OCI-LY1 (cell line): ENCODE measurements at regions not wholly inside any gene's neighbourhood (a gene's known extent, or its start where the extent isn't known, plus 50 kb on each side); places are given as distances from the start of the nearest gene placed in this dataset.

Experiments used
- H2AFZ ChIP-seq: fragments of 200-600 bp; sonication (generic), shearing (Covaris generic); 2 replicates; pipeline ENCODE4 v1.6.0; 2014; ENCODE audit warnings: antibody characterized with exemption, mild to moderate bottlenecking, low read length
- H3F3A ChIP-seq: fragments of 200-600 bp; sonication (generic), shearing (Covaris generic); 2 replicates; pipeline ENCODE4 v1.6.0; 2014; ENCODE audit warnings: mild to moderate bottlenecking, antibody characterized with exemption, low read length, moderate library complexity; ENCODE audit not compliant: insufficient read depth
- H3K27ac ChIP-seq: fragments of 200-600 bp; sonication (generic); 2 replicates; pipeline ENCODE4 v1.5.1; 2014; ENCODE audit warnings: low read length, mixed run types, mild to moderate bottlenecking, low read depth; ENCODE audit not compliant: poor library complexity, severe bottlenecking
- H3K27me3 ChIP-seq: fragments of 200-600 bp; sonication (generic); 2 replicates; pipeline ENCODE4 v1.6.0; 2014; ENCODE audit warnings: antibody characterized with exemption, mild to moderate bottlenecking, low read length, moderate library complexity; ENCODE audit not compliant: insufficient read depth
- H3K36me3 ChIP-seq: fragments of 200-600 bp; sonication (generic); 2 replicates; pipeline ENCODE4 v1.6.1; 2014; ENCODE audit warnings: mild to moderate bottlenecking, antibody characterized with exemption, low read length, moderate library complexity, mixed read lengths; ENCODE audit not compliant: insufficient read depth
- H3K4me1 ChIP-seq: fragments of 200-600 bp; sonication (generic); 2 replicates; pipeline ENCODE4 v1.5.1; 2014; ENCODE audit warnings: mild to moderate bottlenecking, low read length, moderate library complexity; ENCODE audit not compliant: insufficient read depth, severe bottlenecking
- H3K4me2 ChIP-seq: fragments of 200-600 bp; sonication (generic), shearing (Covaris generic); 2 replicates; pipeline ENCODE4 v1.6.1; 2014; ENCODE audit warnings: low read length
- H3K4me3 ChIP-seq: fragments of 200-600 bp; sonication (generic); 2 replicates; pipeline ENCODE4 v1.5.1; 2014; ENCODE audit warnings: low read length, low read depth, mild to moderate bottlenecking, mixed read lengths; ENCODE audit not compliant: poor library complexity, severe bottlenecking
- H3K79me2 ChIP-seq: fragments of 200-600 bp; shearing (Covaris generic); 2 replicates; pipeline ENCODE4 v1.6.1; 2016; ENCODE audit warnings: mixed run types, low read length, mixed read lengths; ENCODE audit not compliant: insufficient read depth
- H3K9ac ChIP-seq: fragments of 200-600 bp; sonication (generic), shearing (Covaris generic); 2 replicates; pipeline ENCODE4 v1.6.1; 2014; ENCODE audit warnings: mild to moderate bottlenecking, low read length, mixed read lengths
- H3K9me2 ChIP-seq: fragments of 200-600 bp; sonication (generic), shearing (Covaris generic); 2 replicates; pipeline ENCODE4 v1.6.1; 2014; ENCODE audit warnings: low read depth, mild to moderate bottlenecking, low read length, mixed read lengths
- H3K9me3 ChIP-seq: fragments of 200-600 bp; shearing (Covaris generic); 2 replicates; pipeline ENCODE4 v1.6.1; 2014; ENCODE audit warnings: low read length, mixed read lengths
- H4K20me1 ChIP-seq: fragments of 200-600 bp; sonication (generic), shearing (Covaris generic); 2 replicates; pipeline ENCODE4 v1.6.0; 2016; ENCODE audit warnings: mild to moderate bottlenecking, low read length; ENCODE audit not compliant: insufficient read depth
- EZH2 ChIP-seq: fragments of 200-600 bp; sonication (generic), shearing (Covaris generic); IDR thresholded peaks from 2 replicates; pipeline ENCODE4 v1.8.0; 2017; ENCODE audit warnings: borderline replicate concordance, mixed run types, mild to moderate bottlenecking, antibody characterized with exemption, low read length, moderate library complexity, mixed read lengths
- TF ChIP-seq, protein P1 (sequence below): fragments of 200-600 bp; sonication (generic), shearing (Covaris generic); IDR thresholded peaks from 2 replicates; pipeline ENCODE4 v1.5.1; 2017; ENCODE audit warnings: mild to moderate bottlenecking, antibody characterized with exemption, low read length, moderate library complexity, mixed read lengths

DNA sequence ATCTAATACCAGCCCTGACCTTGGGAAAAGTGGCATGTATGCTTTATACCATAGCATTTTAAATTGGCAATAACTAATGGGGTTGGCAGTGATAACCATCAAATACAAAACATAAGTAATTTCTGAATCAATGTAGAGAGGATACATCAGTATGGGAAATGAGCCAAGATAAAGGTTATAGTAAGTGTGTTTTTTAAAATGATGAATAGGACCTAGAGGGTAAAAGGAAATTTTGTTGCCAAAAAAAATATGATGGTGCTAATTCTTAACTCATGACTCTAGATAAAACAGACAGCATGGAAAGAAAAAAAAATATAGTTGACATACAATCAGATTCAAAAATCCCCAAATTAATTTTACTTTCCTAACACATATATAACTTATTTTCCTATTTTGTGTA is 75.4 kb upstream of the ROBO1 start:
- no peak overlapping the region for H2AFZ ChIP-seq
- no peaks in the 10 kb centered on the region for H3F3A ChIP-seq
- no peaks in the 10 kb centered on the region for H4K20me1 ChIP-seq
- H3K9me2 ChIP-seq, result no peaks in the 10 kb centered on the region
- no peak overlapping the region for H3K27ac ChIP-seq
- no peak overlapping the region for H3K4me3 ChIP-seq
- no peaks in the 10 kb centered on the region for H3K27me3 ChIP-seq
- no peak overlapping the region for H3K9ac ChIP-seq
- no peaks in the 10 kb centered on the region for H3K9me3 ChIP-seq
- H3K79me2 ChIP-seq, result no peaks in the 10 kb centered on the region
- H3K4me2 ChIP-seq, result no peak overlapping the region
- TF ChIP-seq, protein P1, sequence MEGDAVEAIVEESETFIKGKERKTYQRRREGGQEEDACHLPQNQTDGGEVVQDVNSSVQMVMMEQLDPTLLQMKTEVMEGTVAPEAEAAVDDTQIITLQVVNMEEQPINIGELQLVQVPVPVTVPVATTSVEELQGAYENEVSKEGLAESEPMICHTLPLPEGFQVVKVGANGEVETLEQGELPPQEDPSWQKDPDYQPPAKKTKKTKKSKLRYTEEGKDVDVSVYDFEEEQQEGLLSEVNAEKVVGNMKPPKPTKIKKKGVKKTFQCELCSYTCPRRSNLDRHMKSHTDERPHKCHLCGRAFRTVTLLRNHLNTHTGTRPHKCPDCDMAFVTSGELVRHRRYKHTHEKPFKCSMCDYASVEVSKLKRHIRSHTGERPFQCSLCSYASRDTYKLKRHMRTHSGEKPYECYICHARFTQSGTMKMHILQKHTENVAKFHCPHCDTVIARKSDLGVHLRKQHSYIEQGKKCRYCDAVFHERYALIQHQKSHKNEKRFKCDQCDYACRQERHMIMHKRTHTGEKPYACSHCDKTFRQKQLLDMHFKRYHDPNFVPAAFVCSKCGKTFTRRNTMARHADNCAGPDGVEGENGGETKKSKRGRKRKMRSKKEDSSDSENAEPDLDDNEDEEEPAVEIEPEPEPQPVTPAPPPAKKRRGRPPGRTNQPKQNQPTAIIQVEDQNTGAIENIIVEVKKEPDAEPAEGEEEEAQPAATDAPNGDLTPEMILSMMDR, result no peak
- TF ChIP-seq EZH2, result no peak
- no peaks in the 10 kb centered on the region for H3K36me3 ChIP-seq
- no peaks in the 10 kb centered on the region for H3K4me1 ChIP-seq

DNA sequence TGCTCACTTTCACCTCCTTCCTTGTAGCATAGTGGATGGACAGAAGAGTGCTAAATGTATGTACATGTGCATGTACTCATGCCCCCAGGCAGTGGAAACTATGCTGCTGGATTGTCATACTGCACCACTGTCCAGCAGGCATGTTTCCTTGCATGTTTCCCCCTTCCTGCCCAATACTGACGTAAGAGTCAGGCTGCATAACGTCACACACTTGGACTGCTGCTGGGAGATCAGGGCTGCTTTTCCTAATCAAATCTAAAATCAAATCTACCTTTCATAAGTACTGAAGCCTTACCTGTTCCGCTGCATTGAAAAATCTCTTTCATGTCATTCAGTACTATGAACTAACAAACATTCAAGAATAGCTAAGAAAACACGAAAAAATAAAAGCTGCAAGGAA is 67.9 kb upstream of the ROBO1 start:
- Histone ChIP-seq H3F3A (no peaks in the 10 kb centered on the region), H3K4me1 (no peaks in the 10 kb centered on the region)
- no peak for TF ChIP-seq EZH2
- TF ChIP-seq, protein P1, result no peak

DNA sequence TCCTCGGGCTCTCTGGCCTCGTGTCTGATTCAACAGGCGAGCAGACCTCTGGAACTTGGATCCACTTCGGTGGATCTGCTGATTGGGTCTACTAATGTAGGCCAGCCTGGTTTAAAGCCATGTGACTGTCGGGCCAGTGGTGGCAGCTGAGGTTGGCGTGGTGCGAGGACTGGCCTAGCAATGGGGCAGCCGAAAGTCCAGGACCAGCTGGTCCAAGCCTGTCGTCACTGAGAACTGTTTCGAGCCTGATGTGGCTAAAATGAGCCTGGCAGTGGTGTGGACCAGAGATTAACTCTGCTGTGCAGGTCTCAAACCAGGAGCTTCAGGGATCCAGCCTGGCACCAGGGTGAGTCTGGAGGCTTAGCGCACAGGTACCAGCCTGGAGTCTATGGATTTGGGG is 56.4 kb upstream of the ROBO1 start:
- no peak for TF ChIP-seq EZH2
- TF ChIP-seq, protein P1, result no peak
- Histone ChIP-seq H3K4me2 (no peak overlapping the region), H3K79me2 (no peaks in the 10 kb centered on the region), H3K27me3 (no peaks in the 10 kb centered on the region), H3K9ac (no peak overlapping the region), H4K20me1 (no peaks in the 10 kb centered on the region), H3K9me3 (no peaks in the 10 kb centered on the region), H3K4me3 (no peak overlapping the region), H3F3A (no peaks in the 10 kb centered on the region), H3K27ac (no peak overlapping the region), H2AFZ (no peak overlapping the region), H3K9me2 (no peaks in the 10 kb centered on the region), H3K36me3 (no peaks in the 10 kb centered on the region), H3K4me1 (no peaks in the 10 kb centered on the region)

More for the DNA sequence above, 67.9 kb upstream of the ROBO1 start:
- H3K4me3 ChIP-seq, result no peak overlapping the region
- no peaks in the 10 kb centered on the region for H3K79me2 ChIP-seq
- no peaks in the 10 kb centered on the region for H3K9me3 ChIP-seq
- no peak overlapping the region for H2AFZ ChIP-seq
- H3K36me3 ChIP-seq, result no peaks in the 10 kb centered on the region
- H3K9me2 ChIP-seq, result no peaks in the 10 kb centered on the region
- no peaks in the 10 kb centered on the region for H4K20me1 ChIP-seq
- no peaks in the 10 kb centered on the region for H3K27me3 ChIP-seq
- H3K27ac ChIP-seq, result no peak overlapping the region
- H3K4me2 ChIP-seq, result no peak overlapping the region
- no peak overlapping the region for H3K9ac ChIP-seq
